Bronchial epithelial cell (primary cell): ENCODE measurements at regions not wholly inside any gene's neighbourhood (a gene's known extent, or its start where the extent isn't known, plus 50 kb on each side); places are given as distances from the start of the nearest gene placed in this dataset.
A peak's percentile ranks its signal among the peaks of the same experiment; 100 is the strongest.

Source experiments
- DNase-seq: peaks from one replicate; pipeline ENCODE4 v3.0.0-alpha.2; 2010; ENCODE audit warnings: low read depth
- FAIRE-seq: peaks from 2 replicates; lab custom pipeline; 2011; peaks lifted over from hg19 to GRCh38; lab: Jason Lieb, UNC
- H3K27me3 ChIP-seq: 2 replicates; pipeline ENCODE4 v1.5.1; 2011; ENCODE audit warnings: low read length; ENCODE audit not compliant: control insufficient read depth, insufficient read depth
- H3K36me3 ChIP-seq: 2 replicates; pipeline ENCODE4 v1.5.1; 2011; ENCODE audit warnings: low read length; ENCODE audit not compliant: control insufficient read depth, insufficient read depth
- H3K4me3 ChIP-seq: 2 replicates; pipeline ENCODE4 v1.5.1; 2011; ENCODE audit warnings: mild to moderate bottlenecking, low read depth, low read length, control low read depth
- TF ChIP-seq, protein P1 (sequence below): IDR thresholded peaks from 2 replicates; pipeline ENCODE4 v1.5.1; 2011; ENCODE audit warnings: mild to moderate bottlenecking, moderate library complexity, low read length, control low read depth, inconsistent platforms; ENCODE audit not compliant: insufficient read depth, severe bottlenecking

DNA sequence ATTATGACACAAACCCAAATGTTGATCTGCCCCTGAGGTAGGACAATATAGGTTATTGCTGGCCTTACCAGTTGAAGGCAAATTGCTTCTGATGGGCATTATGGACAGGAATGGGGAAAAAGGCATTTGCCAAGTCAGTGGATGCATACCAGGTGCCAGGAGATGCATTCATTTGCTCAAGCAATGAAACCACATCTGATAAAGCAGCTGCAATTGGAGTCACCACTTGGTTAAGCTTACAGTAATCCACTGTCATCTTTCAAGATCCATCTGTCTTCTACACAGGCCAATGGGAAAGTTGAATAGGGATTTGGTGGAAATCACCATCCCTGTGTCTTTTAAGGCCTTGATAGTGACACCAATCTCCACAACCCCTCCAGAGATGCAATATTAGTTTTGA is 648.6 kb downstream of the COL12A1 start:
- TF ChIP-seq, protein P1, sequence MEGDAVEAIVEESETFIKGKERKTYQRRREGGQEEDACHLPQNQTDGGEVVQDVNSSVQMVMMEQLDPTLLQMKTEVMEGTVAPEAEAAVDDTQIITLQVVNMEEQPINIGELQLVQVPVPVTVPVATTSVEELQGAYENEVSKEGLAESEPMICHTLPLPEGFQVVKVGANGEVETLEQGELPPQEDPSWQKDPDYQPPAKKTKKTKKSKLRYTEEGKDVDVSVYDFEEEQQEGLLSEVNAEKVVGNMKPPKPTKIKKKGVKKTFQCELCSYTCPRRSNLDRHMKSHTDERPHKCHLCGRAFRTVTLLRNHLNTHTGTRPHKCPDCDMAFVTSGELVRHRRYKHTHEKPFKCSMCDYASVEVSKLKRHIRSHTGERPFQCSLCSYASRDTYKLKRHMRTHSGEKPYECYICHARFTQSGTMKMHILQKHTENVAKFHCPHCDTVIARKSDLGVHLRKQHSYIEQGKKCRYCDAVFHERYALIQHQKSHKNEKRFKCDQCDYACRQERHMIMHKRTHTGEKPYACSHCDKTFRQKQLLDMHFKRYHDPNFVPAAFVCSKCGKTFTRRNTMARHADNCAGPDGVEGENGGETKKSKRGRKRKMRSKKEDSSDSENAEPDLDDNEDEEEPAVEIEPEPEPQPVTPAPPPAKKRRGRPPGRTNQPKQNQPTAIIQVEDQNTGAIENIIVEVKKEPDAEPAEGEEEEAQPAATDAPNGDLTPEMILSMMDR, result no peak
- FAIRE-seq (no peak), DNase-seq (no peak)

DNA sequence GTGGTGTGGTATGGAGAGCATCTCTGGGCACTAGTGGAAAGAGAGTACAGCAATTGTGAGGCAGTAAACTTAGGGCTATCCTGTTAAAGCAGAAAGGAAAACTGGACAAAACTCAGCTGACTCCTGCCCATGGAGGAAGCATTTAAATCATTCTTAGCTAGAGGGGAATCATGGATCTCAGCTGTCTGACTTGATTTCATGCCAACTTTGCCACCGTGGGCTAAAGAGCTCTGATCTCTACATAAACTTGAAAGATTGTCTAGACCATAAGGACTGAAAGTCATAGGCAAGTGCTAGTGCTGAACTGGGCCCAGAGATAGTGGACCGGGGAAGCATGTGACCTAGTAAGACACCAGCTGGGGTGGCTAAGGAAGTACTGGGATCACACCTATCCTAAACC is 651.8 kb downstream of the COL12A1 start:
- Histone ChIP-seq H3K27me3 (no peaks in the 10 kb centered on the region), H3K36me3 (no peaks in the 10 kb centered on the region), H3K4me3 (no peak overlapping the region)
- no peak for DNase-seq
- no peak for FAIRE-seq
- TF ChIP-seq, protein P1, result no peak

More for the DNA sequence above, 648.6 kb downstream of the COL12A1 start:
- no peaks in the 10 kb centered on the region for H3K27me3 ChIP-seq
- no peak overlapping the region for H3K4me3 ChIP-seq
- no peaks in the 10 kb centered on the region for H3K36me3 ChIP-seq

DNA sequence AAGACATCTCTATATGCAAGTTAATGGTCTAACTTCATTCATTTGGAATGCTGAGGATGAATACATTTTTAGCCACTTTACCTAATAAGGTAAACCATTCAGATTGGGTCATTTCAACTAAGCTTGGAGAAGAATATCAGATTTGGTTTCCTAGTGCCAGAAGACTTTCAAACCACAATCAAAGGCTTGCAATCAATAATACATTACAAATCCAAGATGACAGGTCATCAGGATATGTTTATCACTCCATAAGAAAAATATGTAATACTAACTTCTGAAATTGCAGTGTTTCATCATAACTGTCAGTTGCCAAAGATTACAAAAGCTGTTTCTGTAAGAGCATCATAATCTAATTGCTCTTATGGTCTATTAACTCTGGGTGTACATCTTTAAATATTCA is 654.0 kb downstream of the COL12A1 start:
- no peak overlapping the region for H3K4me3 ChIP-seq
- no peaks in the 10 kb centered on the region for H3K36me3 ChIP-seq
- no peaks in the 10 kb centered on the region for H3K27me3 ChIP-seq
- DNase-seq (no peak), FAIRE-seq (no peak)
- TF ChIP-seq, protein P1, result no peak

DNA sequence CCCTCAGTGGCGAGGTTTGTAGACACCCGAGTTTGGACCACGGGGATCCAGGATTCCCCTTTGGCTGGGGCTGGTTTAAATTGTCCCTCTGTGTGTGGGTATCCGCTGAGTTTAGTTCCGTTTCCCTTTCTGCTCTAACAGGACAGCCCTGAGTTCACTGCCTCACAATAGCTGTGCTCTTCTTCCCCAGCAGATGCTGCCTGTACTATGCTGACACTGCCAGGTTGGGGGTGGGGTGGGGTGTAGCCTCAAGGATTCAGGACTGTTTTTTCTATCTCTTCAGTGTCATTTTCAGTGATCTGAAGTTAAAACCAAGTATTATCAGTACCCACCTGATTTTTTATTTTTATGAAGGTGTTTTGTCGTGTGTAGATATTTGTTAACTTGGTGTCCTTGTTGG is 655.0 kb downstream of the COL12A1 start:
- DNase-seq, result no peak
- TF ChIP-seq, protein P1, result no peak
- no peak for FAIRE-seq
- H3K4me3 ChIP-seq, result no peak overlapping the region
- H3K36me3 ChIP-seq, result no peaks in the 10 kb centered on the region
- H3K27me3 ChIP-seq, result no peaks in the 10 kb centered on the region

DNA sequence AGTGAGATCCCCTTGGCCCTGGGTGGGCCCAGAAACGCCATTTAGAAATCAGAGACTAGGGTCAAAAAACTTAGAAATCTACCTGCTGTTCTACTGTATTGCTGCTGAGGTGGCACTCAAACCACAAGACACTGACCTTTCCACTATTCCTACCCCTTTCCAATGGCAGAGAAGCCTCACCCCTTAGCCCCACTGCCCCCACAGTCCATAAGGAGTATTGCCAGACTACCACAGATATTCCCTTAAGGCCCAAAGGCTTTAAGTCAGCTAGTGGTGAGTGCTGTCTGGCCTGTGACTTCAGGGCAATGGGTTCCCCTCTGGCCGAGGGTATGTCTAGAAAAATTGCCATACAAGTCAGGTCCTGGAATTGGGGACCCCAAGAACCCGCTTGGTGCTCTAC is 656.1 kb downstream of the COL12A1 start:
- DNase-seq (no peak), FAIRE-seq (no peak)
- H3K27me3 ChIP-seq, result no peaks in the 10 kb centered on the region
- no peaks in the 10 kb centered on the region for H3K36me3 ChIP-seq
- no peak overlapping the region for H3K4me3 ChIP-seq
- TF ChIP-seq, protein P1, result no peak

DNA sequence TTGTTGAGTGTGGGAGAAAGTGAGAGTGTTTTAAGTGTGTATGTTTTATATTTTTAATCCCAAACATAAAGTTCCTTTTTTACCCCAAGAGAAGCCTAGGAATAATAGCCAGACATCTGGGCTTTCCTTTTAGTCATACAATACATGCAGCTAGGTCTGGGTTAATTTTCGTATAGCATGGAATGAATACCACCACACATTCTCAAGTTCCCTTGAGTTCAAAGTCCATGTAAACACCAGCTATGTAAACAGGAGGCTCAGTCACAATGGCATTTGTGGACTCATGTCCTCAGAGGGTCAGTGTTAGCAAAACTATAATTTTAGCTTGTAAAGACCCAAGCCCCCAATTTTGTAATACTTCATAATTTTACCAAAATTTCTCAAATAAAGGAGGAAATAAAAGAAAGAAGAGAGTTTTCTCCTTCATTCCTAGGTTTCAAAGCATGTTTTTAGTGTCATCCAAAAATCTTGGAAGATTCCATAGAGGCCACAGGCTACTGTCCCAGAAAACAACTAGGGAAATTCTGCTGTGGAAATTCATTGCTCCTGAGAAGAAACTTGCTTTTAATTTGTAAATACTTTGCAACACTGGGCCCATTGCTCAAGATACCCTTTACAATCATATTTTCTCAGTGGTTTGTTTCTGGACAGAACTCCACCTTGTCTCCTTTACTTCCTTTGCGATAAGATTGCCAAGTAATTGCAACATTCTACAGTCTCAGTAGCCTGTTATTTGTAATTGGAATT is 671.2 kb downstream of the COL12A1 start:
- no peak overlapping the region for H3K4me3 ChIP-seq
- no peak for FAIRE-seq
- peak; percentile 73 for DNase-seq

More for the DNA sequence above, 671.2 kb downstream of the COL12A1 start:
- Histone ChIP-seq H3K27me3 (no peaks in the 10 kb centered on the region), H3K36me3 (no peaks in the 10 kb centered on the region)
- TF ChIP-seq, protein P1, result no peak
